GM19193 (cell line): ENCODE measurements at regions not wholly inside any gene's neighbourhood (a gene's known extent, or its start where the extent isn't known, plus 50 kb on each side); places are given as distances from the start of the nearest gene placed in this dataset.

Experiments used
- POLR2A ChIP-seq: IDR thresholded peaks from 4 replicates; pipeline ENCODE4 v1.6.1; 2011; ENCODE audit not compliant: insufficient read depth, insufficient read length; ENCODE audit errors: extremely low read depth

DNA sequence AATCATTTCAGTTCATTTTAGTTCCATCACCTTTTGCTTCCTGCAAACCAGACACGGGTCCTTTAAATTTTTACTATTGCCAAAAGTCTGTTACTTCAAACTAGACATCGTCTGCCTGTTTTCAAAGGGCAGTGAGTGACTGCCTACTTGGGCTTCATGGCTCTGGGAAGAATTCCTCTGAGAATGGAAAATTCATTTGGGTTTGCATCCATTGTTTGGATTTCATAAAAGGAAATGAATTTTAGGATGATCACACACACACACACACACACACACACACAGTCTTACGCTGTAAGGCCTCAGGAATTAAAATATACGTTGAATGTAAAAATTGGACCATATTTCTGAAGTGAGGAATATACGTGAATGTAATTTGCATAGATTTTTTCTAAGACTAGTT, 1584.3 kb upstream of the ACVR2A start:
- no peak for TF ChIP-seq POLR2A

- TF ChIP-seq POLR2A = no peak
Measured at GRCh38 chr2:146259816-146260215, 1585.0 kb upstream of the ACVR2A start.

DNA sequence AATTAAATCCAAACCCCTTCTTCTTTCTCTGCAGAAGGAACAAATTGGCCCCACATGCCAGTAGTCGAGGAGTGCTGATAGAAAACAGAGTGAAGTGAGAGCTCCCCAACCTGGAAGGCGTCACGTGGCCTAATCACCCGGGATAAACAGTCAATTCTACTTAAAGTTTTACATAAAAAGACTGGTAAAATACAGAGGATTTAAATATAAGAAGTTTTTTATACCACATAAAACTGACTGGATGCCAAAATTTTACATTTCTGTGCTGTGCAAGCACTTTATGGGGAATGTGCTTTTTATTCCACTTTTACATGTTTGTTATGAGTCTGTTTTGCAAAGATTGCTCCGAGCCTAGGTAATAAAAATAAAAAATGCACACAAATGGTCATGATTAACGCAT, 1586.8 kb upstream of the ACVR2A start:
- TF ChIP-seq POLR2A = no peak

DNA sequence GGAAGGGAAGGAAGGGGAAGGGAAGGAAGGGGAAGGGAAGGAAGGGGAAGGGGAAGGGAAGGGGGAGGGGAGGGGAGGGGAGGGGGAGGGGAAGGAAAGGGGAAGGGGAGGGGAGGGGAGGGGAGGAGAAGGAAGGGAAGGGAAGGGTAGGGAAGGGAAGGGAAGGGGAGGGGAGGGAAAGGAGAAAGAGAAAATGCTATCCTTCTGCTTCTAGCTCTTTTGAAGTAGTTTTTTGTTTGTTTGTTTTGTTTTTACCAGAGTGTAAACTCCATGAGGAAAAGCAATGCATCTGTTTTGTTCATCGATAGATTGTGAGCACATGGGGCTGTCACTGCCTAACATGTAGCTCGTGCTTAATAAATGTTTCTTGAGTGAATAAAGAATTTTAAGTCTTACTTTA, 1592.7 kb upstream of the ACVR2A start:
- no peak for TF ChIP-seq POLR2A

DNA sequence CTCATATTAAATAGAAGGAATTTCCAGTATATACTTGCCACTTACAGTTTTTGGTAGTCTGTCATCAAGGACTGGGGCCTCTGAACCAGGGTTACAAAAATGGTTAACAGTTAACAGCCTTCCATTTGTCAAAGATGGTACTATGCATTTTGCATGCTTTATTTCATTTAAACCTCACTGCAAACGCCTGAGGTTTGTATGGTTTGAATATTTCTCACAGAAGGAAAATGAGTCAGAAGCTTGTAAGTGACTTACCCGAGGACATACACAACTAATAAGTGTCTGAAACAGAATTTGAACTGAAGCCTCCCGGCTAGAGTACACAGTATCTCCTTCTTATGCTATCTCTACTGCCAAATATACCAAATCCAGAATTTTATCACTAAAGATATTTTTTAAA, 1593.5 kb upstream of the ACVR2A start:
- no peak for TF ChIP-seq POLR2A

- no peak for TF ChIP-seq POLR2A
Measured at GRCh38 chr2:146246736-146247523, 1597.9 kb upstream of the ACVR2A start.

DNA sequence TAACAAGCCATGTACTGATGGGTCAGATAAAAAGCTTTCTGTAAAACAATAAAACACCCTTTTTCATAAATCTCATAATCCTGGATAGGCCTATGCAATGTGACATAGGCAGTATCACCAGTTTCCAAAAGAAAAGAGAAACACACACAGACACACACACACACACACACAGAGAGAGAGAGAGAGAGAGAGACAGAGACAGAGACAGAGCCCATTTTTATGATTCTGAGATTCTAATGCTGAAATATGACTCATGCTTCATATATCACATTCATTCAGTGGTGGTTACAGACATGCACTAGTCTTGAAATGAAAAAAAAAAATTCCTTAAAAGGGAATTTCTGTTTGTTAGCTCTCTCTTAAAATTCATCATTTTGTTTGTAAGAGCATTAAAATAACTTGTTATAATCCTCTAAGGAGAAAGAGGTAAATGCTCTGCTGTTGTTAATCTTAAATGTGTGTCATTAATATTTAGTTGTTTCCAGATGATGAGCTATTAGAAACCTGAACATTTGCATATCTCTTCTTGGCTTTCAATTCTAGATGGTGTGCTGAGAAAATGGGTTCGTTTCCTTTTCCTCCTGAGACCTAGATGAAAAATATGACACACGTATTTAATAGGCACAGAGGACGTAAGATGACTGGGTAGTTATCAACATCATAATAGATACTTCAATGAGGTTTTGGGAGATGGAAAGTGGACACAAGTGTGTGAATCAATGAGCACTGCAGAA, 1598.7 kb upstream of the ACVR2A start:
- no peak for TF ChIP-seq POLR2A

DNA sequence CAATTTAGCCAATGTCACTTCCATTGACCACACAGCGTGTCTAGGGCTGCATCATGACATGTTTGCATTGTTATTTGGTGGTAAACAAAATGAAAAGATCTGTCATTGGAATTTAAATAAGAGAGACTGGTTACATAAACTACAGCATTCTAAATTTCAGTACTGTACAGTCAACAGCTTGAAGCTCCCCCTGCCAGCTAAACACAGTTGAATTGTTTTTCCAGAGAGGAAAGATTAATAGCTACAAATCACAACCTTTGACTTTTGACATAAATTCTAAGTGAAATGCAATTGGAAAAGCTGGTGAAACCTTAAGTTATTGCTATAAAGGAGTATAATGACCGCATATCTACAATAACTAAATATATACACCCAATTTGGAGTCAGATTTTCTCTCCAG, 1600.0 kb upstream of the ACVR2A start:
- TF ChIP-seq POLR2A = no peak

GRCh38 chr2:146244131-146244530, 1600.7 kb upstream of the ACVR2A start:
- TF ChIP-seq POLR2A = no peak

DNA sequence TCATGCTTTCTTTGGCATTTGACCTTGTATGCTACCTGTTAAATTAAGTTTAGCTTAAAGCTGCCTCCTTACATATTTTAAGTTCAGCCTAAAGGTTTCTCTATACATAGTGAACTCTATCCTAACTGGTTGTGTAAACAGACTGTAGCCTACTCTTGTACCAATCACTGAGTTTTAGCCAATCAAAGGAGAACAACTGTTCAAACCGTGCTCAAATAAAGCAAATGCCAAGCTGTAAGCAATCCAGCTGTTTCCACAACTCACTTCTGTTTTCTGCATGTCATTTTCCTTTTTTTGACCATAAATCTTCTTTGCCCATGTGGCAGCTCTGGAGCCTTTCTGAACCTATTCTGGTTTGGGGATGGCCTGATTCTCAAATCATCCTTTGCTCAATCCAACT, 1603.8 kb upstream of the ACVR2A start:
- no peak for TF ChIP-seq POLR2A

GRCh38 chr2:146240391-146240790, 1604.4 kb upstream of the ACVR2A start:
- no peak for TF ChIP-seq POLR2A

- no peak for TF ChIP-seq POLR2A
Measured at GRCh38 chr2:146239392-146240135, 1605.3 kb upstream of the ACVR2A start.

DNA sequence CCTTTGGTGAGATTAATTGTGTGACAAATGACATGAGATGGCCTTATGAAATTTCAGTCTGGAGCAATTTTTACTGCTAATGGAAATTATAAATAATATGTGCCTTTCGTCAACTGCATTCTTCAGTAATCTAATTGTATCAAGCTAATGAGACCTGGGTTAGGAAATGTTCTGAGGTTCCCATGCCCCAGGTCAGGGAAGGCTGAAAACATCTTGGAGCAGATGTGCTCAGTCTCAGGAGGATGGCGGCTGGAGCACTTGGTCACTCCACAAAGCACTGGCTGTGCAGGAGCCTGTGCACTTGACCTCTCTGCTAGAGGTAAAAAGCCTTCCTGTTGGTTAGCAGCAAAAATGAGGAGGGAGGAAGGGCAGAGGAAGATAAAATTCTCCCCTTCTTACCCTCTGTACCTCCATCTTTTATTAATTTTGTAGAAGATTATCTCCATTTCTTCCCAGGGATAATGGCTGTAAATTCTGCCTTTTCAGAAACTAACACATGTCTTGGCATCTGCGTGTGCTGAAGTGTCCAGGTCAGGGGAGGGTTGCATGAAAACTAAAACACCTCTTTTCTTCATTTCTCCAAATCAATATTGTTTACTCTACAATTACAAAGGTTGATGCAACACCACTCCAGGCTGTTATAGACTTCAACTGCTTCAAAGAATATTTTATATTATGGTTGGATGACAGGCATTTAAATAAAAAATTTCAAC, 1606.4 kb upstream of the ACVR2A start:
- no peak for TF ChIP-seq POLR2A

GRCh38 chr2:146235158-146235557, 1609.7 kb upstream of the ACVR2A start:
- no peak for TF ChIP-seq POLR2A

DNA sequence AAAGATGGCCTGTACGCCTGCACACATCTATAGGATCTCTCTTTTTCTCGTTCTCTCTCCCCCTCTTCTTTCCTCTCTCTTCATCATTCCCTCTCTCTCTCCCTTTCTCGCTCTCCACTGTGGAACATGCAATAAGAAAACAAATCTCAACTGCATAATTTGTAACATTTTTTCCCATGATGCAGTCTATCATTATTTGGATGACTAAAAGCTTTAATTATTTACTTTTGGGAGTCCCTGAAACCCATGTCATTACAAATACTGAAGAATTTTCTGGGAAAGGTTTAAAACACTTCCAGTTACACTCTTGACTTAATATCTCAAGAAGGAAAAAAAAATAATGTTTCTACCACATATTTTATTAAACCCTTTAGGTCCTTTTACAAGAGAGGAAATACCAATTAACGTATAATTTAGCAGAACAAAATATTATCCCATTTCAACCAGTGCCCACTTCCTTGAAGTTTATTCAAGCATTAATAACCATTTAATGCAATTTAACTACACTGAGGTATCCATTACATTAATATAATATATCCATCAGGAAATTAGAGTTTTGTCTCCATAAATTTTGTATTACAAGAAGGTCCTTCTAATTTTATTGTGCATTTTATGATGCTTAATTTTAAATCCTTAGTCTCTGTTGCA, 1615.2 kb upstream of the ACVR2A start:
- TF ChIP-seq POLR2A = no peak

DNA sequence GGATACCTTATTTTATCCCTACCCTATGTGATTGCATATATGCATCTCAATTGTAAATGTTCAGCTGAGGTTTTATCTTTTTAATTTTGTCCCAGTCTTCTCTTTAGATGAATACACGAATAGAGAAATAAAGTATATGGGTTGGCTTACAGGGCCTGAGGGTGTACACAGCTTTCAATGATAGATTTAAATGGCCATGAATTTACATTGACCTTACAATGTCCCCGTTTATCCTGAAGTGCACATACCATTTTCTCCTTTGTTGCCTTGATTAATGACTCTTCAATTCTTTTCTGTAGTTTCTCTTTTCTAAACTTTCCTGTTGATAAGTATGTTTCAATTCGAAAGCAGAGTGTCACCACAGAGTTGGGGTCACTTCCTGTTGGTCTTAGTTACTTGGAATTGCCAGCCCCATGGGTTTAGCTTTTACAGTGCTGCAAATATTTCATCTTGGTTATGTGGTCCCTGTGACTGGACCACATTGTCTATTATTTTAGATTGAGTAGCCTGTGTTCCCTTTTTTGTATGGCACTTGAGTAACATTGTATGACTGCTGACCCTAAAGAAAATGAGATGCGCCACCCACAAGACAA, 1616.3 kb upstream of the ACVR2A start:
- TF ChIP-seq POLR2A = no peak
